ENCODE measurements at regions not wholly inside any gene's neighbourhood (a gene's known extent, or its start where the extent isn't known, plus 50 kb on each side); places are given as distances from the start of the nearest gene placed in this dataset.

DNA sequence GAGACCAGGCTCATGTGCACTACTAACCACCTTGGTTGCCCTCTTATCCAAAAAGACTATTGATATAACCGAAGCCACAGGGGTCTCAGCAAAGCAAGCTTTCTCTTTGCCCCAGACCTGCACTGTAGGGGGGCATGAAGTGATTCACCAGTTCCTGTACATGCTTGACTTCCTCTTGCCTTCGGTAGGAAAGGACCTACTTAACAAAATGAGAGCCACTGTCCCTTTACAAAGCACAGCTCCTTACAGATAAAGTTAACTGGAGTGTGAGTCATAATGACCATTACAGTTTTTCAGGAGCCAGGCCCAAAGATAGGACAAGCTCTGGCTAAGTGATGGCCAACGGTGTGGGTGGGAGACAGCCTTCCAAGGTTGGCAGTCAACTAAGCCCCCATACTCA, 622.0 kb upstream of the TSPY4 start:
- Mint-ChIP-seq H3K36me3 (ENCODE audit: low read depth) (no peaks in the 10 kb centered on the region), H3K27ac (no peak overlapping the region), H3K27me3 (ENCODE audit: low read depth) (no peaks in the 10 kb centered on the region), H3K4me1 (ENCODE audit: low read depth) (no peaks in the 10 kb centered on the region), H3K4me3 (no peak overlapping the region), H3K9me3 (no peaks in the 10 kb centered on the region)
- intact Hi-C loops (cut with micrococcal nuclease) = no loop called here
- CTCF ChIA-PET = interaction anchor here (0.6 kb wide), 1 partner anchor 523 kb away, joined by 3 read pairs; no protein-coding TSS in a partner anchor
- no peak for DNase-seq

DNA sequence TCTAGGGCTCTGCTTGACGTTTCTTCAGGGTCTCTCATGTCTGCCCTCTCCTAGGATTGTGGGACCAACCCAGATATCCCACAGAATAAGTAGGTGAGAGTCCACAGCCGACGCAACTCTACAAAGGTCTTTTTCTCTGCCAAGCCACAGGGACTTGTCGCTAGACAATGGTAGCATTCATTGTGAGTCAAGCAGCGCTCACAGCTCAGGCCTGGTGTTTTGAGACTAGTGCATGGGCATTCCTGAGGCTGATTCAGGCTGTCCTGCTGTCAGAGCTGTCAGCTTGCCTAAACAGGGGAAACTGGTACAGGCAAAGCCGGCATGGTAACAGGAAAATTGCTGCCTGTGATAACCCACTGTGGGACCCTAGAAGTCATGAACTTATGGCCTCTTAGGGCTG, 610.6 kb upstream of the TSPY4 start:
- Mint-ChIP-seq H3K4me1 (ENCODE audit: low read depth) (no peaks in the 10 kb centered on the region), H3K4me3 (no peak overlapping the region), H3K27ac (no peak overlapping the region), H3K27me3 (ENCODE audit: low read depth) (no peaks in the 10 kb centered on the region), H3K36me3 (ENCODE audit: low read depth) (no peaks in the 10 kb centered on the region), H3K9me3 (no peaks in the 10 kb centered on the region)
- CTCF ChIA-PET = no interaction called here
- DNase-seq = no peak
- intact Hi-C loops (cut with micrococcal nuclease) = no loop called here

DNA sequence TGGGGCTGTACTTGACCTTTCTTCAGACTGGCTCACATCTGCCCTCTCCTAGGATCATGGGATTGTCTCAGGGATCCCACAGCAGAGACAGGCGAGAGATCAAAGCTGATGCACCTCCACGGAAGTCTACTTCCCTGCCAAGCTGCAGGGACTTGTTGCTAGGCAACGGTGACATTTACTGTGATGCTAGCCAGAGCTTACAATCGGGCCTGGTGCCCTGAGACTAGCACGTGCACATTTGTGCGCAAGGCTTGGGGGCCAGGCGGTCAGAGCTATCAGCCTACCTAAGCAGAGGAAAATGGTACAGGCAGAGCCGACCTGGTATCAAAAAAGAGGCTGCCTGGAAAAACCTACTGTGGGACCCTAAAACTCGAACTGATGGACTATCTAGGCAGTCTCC, 607.3 kb upstream of the TSPY4 start:
- H3K9me3 Mint-ChIP-seq = no peaks in the 10 kb centered on the region
- no peaks in the 10 kb centered on the region for H3K36me3 Mint-ChIP-seq (ENCODE audit: low read depth)
- H3K4me3 Mint-ChIP-seq = no peak overlapping the region
- H3K4me1 Mint-ChIP-seq (ENCODE audit: low read depth) = no peaks in the 10 kb centered on the region
- no peaks in the 10 kb centered on the region for H3K27me3 Mint-ChIP-seq (ENCODE audit: low read depth)
- DNase-seq = no peak
- CTCF ChIA-PET = no interaction called here
- no peak overlapping the region for H3K27ac Mint-ChIP-seq
- intact Hi-C loops (cut with micrococcal nuclease) = no loop called here

DNA sequence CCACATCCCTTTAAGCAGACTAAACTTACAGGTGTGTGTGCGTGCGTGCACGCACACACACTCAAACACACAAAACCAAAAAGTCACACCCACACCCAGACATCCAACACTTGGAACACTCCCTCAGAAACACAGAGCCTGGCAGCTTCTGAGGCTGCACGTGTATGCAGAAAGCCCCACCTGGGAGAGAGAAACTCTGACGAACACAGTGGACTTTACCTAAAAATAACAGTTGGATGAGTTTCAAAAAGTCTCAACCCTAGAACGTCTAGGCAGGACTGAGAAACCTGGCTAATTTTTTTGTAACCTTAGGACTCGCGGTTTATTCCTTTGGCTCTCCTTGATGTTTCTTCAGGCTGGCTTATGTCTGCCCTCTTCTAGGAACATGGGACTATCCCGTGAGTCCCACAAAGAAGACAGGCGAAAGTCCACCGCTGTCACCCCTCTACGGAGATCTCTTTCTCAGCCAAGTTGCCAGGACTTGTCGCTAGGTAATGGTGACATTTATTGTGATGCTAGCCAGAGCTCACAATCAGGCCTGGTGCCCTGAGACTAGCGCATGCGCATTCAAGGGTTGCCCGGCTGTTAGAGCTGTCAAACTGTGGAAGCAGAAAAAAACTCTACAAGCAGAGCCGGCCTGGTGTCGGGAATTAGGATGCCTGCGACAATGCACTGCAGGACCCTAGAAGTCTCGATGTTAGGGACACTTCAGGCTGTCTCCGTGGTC, 595.8 kb upstream of the TSPY4 start:
- no peaks in the 10 kb centered on the region for H3K36me3 Mint-ChIP-seq (ENCODE audit: low read depth)
- intact Hi-C loops (cut with micrococcal nuclease) = no loop called here

DNA sequence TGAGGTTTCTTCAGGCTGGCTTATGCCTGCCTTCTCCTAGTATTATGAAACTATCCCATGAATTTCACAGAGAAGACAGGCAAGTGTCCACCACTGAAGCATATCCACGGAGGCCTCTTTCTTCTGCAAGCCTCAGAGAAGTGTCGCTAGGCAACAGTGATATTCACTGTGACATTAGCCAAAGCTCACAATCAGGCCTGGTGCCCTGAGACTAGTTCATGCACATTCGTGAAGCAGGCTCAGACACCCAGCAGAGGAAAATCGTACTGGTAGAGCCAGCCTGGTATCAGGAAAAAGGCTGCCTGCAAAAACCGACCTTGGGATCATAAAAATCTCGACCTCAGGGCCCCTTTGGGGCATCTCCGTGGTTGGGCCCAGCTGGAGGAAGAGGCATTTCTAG, 573.1 kb upstream of the TSPY4 start:
- Mint-ChIP-seq H3K36me3 (ENCODE audit: low read depth) (no peaks in the 10 kb centered on the region), H3K27ac (no peak overlapping the region), H3K4me3 (no peak overlapping the region), H3K27me3 (ENCODE audit: low read depth) (no peaks in the 10 kb centered on the region), H3K9me3 (no peaks in the 10 kb centered on the region), H3K4me1 (ENCODE audit: low read depth) (no peaks in the 10 kb centered on the region)
- CTCF ChIA-PET = no interaction called here
- no peak for DNase-seq
- intact Hi-C loops (cut with micrococcal nuclease) = no loop called here

More for the DNA sequence above, 595.8 kb upstream of the TSPY4 start:
- Mint-ChIP-seq H3K27ac (no peak overlapping the region), H3K27me3 (ENCODE audit: low read depth) (no peaks in the 10 kb centered on the region), H3K4me3 (no peak overlapping the region), H3K4me1 (ENCODE audit: low read depth) (no peaks in the 10 kb centered on the region), H3K9me3 (no peaks in the 10 kb centered on the region)
- CTCF ChIA-PET = no interaction called here
- no peak for DNase-seq

DNA sequence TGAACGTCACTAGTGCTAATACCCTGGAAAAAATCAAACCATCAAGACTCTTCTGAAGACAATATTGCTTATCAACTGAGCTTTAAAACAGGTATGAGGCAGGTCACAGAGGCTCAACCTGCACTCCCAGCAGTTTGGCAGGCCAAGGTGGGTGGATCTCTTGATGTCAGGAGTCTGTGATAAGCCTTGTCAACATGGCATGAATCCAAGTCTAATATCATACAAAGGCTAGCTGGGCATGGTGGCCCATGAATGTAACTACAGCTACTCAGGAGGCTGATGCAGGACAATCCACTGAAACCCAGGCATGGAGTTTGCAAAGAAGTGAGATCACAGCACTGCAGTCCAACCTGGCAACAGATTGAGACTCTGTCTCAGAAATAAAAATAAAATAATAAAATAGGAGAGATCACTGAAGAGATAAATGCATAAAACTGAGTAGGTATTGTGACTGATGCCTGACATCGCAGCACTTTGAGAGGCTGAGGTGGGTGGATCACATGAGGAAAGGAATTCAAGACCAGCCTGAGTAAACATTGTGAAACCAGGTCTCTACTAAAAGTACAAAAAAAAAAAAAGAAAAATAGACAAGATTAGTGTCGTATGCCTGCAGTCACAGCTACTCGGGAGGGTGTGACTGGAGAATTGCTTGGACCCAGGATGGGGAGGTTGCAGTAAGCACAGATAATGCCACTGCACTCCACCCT, 555.9 kb upstream of the TSPY4 start:
- no peaks in the 10 kb centered on the region for H3K27me3 Mint-ChIP-seq (ENCODE audit: low read depth)
- H3K4me3 Mint-ChIP-seq = no peak overlapping the region
- no peaks in the 10 kb centered on the region for H3K9me3 Mint-ChIP-seq
- no peak for DNase-seq
- H3K36me3 Mint-ChIP-seq (ENCODE audit: low read depth) = no peaks in the 10 kb centered on the region
- H3K27ac Mint-ChIP-seq = no peak overlapping the region
- CTCF ChIA-PET = no interaction called here
- no peaks in the 10 kb centered on the region for H3K4me1 Mint-ChIP-seq (ENCODE audit: low read depth)
- intact Hi-C loops (cut with micrococcal nuclease) = no loop called here

DNA sequence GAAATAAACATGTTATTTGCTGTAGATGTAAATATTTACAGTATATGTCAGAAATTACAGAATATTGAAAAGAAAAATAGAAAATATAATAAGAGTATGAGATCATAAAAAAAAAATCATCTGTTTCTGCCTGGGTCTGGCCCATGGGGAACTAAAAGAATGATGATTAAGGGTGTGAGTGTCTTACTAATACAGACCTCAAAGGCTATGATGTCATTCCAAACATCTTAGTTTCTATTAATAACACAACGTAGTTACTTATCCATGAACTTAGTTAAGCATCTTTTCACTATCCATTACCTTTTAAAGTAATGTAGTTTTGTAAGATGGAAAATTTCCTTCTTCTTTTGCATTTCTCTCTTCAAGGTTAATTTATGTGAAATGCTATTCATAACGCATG, 542.7 kb upstream of the TSPY4 start:
- no peaks in the 10 kb centered on the region for H3K9me3 Mint-ChIP-seq
- H3K4me3 Mint-ChIP-seq = no peak overlapping the region
- no peaks in the 10 kb centered on the region for H3K36me3 Mint-ChIP-seq (ENCODE audit: low read depth)
- no peak overlapping the region for H3K27ac Mint-ChIP-seq
- intact Hi-C loops (cut with micrococcal nuclease) = no loop called here
- DNase-seq = no peak
- CTCF ChIA-PET = no interaction called here
- H3K27me3 Mint-ChIP-seq (ENCODE audit: low read depth) = no peaks in the 10 kb centered on the region
- no peaks in the 10 kb centered on the region for H3K4me1 Mint-ChIP-seq (ENCODE audit: low read depth)

DNA sequence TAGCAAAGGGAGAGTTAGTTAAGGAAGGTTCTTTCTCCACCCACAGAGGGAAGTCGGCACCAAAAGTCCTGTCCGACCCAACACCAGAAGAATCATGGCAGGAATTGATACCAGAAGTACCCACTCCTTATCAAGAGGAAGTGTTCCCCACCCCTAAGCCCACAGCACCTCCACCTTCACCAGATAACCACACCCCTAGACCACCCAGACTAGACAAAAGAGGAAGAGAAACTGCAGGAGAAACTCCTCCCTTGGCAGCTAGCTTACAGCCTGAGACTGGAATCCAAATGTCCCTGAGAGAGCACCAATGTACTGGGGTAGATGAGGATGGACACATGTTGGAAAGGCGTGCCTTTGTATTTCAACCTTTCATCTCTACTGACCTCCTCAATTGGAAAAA, 532.9 kb upstream of the TSPY4 start:
- H3K36me3 Mint-ChIP-seq (ENCODE audit: low read depth) = no peaks in the 10 kb centered on the region
- H3K9me3 Mint-ChIP-seq = no peaks in the 10 kb centered on the region
- no peak overlapping the region for H3K27ac Mint-ChIP-seq
- no peak overlapping the region for H3K4me3 Mint-ChIP-seq
- CTCF ChIA-PET = no interaction called here
- DNase-seq = no peak
- no peaks in the 10 kb centered on the region for H3K27me3 Mint-ChIP-seq (ENCODE audit: low read depth)
- H3K4me1 Mint-ChIP-seq (ENCODE audit: low read depth) = no peaks in the 10 kb centered on the region
- intact Hi-C loops (cut with micrococcal nuclease) = no loop called here

DNA sequence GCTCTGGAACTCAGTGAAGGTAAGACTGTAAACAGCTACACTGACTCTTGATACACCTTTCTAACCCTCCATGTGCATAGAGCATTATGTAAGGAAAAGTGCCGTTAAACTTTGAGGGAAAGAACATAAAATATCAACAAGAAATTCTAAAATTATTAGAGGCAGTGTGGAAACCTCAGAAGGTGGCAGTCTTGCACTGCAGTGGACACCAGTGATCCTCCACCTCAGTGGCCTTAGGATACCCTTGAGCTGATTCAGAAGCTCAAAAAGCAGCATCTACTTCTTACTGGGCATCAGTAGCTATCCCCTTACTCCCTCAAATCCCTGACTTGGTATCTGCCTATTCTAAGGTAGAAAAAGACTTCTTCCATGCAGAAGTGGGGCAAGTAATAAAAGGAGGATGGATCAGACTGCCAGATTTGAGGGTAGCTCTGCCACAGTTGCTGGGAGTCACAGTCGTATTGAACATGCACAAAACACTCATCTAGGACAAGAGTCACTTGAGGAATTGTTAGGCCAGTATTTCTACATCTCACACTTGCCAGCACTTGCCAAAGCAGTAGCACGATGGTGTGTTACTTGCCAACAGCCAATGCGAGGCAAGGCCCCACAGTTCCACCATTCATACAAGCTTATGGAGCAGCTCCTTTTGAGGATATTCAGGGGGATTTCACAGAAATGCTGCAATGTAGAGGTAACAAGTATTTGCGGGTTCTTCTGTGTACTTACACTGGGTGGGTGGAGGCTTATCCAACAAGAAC, 529.4 kb upstream of the TSPY4 start:
- Mint-ChIP-seq H3K4me1 (ENCODE audit: low read depth) (no peaks in the 10 kb centered on the region), H3K36me3 (ENCODE audit: low read depth) (no peaks in the 10 kb centered on the region), H3K9me3 (no peaks in the 10 kb centered on the region), H3K4me3 (no peak overlapping the region), H3K27ac (no peak overlapping the region), H3K27me3 (ENCODE audit: low read depth) (no peaks in the 10 kb centered on the region)
- intact Hi-C loops (cut with micrococcal nuclease) = no loop called here
- DNase-seq = no peak
- CTCF ChIA-PET = no interaction called here

DNA sequence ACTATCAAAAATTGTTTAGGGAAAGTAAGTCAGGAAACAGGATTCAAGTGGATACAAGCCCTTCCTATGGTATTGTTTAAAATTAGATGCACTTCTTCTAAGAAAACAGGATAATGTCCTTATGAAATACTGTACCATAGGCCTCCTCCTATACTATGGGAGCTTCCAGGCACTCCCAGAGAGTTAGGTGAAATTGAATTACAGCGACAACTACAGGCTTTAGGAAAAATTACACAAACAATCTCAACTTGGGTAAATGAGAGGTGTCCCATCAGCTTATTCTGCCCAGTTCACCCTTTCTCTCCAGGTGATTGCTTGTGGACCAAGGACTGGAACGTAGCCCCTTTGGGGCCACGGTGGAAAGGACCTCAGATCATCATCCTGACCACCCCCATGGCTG, 528.7 kb upstream of the TSPY4 start:
- H3K4me1 Mint-ChIP-seq (ENCODE audit: low read depth) = no peaks in the 10 kb centered on the region
- no peak for DNase-seq
- no peaks in the 10 kb centered on the region for H3K9me3 Mint-ChIP-seq
- intact Hi-C loops (cut with micrococcal nuclease) = no loop called here
- no peak overlapping the region for H3K27ac Mint-ChIP-seq
- H3K27me3 Mint-ChIP-seq (ENCODE audit: low read depth) = no peaks in the 10 kb centered on the region
- H3K4me3 Mint-ChIP-seq = no peak overlapping the region
- H3K36me3 Mint-ChIP-seq (ENCODE audit: low read depth) = no peaks in the 10 kb centered on the region
- CTCF ChIA-PET = interaction anchor here (1.0 kb wide), 1 partner anchor 11 kb away, joined by 3 read pairs; no protein-coding TSS in a partner anchor

DNA sequence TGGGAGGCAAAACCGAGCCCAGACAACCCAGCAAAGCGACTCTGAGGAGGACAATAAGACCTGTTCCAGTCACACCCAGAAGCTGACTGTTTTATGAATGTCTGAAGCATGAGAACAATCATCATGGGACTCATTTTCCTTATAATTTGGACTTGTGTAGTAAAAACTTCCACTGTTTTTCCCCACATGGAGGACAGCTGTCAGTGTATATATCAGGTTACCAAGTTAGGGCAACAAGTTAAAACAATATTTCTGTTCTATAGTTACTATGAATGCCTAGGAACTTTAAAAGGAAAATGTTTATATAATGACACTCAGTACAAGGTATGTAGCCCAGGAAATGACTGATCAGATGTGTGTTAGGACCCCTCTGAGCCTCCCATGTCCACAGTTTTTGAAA, 528.2 kb upstream of the TSPY4 start:
- H3K4me1 Mint-ChIP-seq (ENCODE audit: low read depth) = no peaks in the 10 kb centered on the region
- H3K9me3 Mint-ChIP-seq = no peaks in the 10 kb centered on the region
- DNase-seq = no peak
- no peak overlapping the region for H3K4me3 Mint-ChIP-seq
- CTCF ChIA-PET = interaction anchor here (1.0 kb wide), 1 partner anchor 12 kb away, joined by 3 read pairs; no protein-coding TSS in a partner anchor
- no peak overlapping the region for H3K27ac Mint-ChIP-seq
- no peaks in the 10 kb centered on the region for H3K27me3 Mint-ChIP-seq (ENCODE audit: low read depth)
- intact Hi-C loops (cut with micrococcal nuclease) = no loop called here
- H3K36me3 Mint-ChIP-seq (ENCODE audit: low read depth) = no peaks in the 10 kb centered on the region

DNA sequence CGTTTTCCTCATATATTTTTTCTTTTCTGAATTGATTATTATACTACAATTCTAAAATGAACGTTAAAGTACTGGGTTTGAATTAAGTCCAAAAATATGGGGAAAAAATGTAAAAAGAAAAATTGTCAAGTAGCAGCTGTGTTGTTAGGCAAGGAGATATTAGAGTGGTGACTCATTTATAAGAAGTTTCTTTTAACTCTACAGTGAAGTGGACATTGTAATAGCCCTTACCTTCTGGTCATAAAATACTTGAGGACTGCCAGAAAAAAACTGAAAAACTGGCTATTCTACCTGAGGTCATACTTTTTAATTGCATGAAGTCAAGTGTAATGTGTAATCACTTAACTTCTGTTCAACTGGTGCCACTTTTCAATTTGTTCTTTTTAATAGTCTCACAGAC, 523.1 kb upstream of the TSPY4 start:
- Mint-ChIP-seq H3K4me1 (ENCODE audit: low read depth) (no peaks in the 10 kb centered on the region), H3K27ac (no peak overlapping the region), H3K27me3 (ENCODE audit: low read depth) (no peaks in the 10 kb centered on the region), H3K9me3 (no peaks in the 10 kb centered on the region), H3K4me3 (no peak overlapping the region), H3K36me3 (ENCODE audit: low read depth) (no peaks in the 10 kb centered on the region)
- CTCF ChIA-PET = no interaction called here
- DNase-seq = no peak
- intact Hi-C loops (cut with micrococcal nuclease) = no loop called here

DNA sequence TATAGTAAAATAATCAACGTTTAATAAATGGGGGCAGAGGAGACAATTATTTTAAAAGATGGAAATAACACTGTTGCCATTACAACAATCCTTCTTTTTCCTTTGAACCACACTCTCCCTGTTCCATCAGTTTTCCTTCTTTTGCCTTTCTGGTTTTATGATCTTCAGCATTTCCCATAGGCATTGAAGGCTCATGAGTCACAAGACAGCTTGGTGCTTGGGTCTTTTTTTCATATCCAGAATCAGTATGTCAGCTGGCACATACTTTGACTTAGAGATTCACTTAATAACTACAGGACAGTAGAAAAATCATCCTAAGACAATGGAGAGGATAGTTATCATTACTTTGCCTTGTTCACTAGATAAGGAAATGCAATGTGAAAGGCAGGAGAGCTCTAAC, 521.6 kb upstream of the TSPY4 start:
- no peak for DNase-seq
- CTCF ChIA-PET = no interaction called here
- intact Hi-C loops (cut with micrococcal nuclease) = no loop called here
- Mint-ChIP-seq H3K36me3 (ENCODE audit: low read depth) (no peaks in the 10 kb centered on the region), H3K27ac (no peak overlapping the region), H3K9me3 (no peaks in the 10 kb centered on the region), H3K27me3 (ENCODE audit: low read depth) (no peaks in the 10 kb centered on the region), H3K4me1 (ENCODE audit: low read depth) (no peaks in the 10 kb centered on the region), H3K4me3 (no peak overlapping the region)
